Activated naive CD8-positive, alpha-beta T cell treated with anti-CD3 and anti-CD28 coated beads, Interleukin-2, amount 50 U/mL, for 16 hours (primary cell): ENCODE measurements at regions not wholly inside any gene's neighbourhood (a gene's known extent, or its start where the extent isn't known, plus 50 kb on each side); places are given as distances from the start of the nearest gene placed in this dataset.

ENCODE experiments used
- DNase-seq: peaks from one replicate; pipeline ENCODE4 v3.0.0-alpha.2; 2020; ENCODE audit warnings: low read depth, low spot score

DNA sequence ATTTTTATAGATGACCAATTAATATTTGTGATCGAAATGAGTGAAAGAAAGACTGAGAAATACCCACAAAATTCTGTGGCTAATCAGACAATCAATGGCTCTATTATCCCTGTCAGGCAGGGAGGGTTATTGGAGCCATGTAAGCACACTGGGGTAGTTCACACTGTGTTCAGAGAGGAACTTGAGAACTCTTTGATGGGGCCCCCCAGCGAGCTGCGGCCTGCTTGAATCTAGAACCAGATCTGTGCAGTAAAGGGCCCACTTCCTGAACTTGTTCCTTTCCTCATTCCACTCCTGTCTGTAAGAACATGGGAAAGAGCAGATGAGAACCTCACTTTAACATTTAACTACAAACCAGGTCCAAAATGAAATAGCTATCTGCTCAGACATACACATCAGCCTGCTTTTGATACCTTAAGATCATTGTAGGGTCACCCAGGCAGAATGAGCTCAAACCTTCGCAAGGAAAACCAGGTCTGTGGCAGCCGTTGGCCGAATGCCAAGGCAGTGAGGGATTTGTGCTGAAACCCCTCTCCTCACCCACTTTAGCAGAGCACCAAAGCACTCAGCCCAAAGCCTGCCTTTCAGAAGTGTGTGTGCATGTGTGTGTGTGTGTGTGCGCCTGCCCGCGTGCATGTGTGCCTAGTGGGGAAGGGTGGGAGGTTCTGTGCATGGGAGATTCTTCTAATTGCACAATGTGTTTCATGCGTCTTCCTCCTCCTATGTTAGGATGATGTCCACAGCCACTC is 365.6 kb upstream of the MGMT start:
- DNase-seq: no peak

DNA sequence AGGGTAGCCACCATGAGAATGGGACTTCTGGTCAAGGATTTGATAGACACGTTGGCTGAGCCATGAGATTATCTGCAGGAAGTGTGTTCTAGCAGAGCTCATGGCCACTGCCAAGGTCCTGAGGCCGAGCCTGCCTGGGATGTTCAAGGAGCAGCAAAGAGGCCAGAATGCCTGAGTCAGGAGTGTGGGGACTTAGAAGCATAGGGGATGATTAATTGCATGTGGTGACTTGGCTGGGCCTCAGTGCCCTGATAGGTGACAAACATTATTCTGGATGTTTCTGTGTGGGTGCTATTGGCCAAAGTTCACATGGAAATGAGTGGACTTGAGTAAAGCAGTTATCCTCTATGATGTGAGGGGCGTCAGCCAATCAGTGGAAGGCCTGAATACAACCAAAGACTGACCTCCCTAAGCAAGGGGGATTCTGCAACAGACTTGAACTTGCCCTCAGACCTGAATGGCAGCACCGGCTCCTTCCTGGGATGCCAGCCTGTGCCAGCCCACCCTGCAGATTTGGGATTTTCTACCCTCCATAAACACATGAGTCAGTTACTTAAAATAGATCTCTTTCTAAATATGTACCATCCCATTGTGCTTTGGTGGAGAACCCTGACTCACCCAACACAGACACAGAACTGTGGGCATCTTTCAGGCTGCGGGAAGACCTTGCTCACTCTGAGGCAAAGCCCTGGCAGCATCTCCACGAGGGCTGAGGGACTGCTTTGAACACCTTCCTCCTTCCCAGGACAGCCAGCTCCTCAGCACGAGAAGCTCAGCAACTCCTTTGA is 363.9 kb upstream of the MGMT start:
- DNase-seq: no peak

DNA sequence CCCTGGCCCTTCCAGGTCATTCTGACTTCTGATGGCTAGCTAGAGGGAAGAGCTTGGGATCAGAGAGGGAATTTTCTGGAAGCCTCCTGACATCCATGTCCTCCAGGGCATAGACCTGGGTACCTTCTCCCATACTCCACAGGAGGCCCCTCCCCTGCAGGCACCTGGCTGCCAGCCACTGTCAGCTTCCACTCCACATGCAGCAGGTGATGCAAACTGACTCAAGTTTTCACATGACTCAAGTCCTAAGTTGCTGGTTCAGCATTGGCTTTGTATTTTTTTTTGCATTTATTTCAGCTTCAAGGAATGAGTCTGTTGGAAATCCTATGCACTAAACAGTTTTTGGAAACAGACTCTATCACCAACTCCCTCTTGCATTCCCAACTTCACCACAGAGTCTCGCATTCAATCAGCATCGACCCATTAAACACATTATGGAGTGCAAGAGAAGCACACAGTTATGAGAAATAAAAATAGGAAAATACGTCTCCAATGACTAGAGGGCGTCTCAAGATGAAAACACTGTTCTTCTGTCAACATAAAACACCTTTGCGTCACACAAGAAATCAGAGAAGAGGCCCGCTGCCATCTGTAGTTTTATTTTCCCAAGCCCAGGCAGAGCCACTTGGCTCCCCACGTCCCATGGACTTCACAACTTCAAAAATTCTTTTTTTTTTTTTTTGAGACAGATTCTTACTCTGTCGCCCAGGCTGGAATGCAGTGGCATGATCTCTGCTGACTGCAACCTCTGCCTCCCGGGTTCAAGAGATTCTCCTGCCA is 362.6 kb upstream of the MGMT start:
- DNase-seq: no peak

DNA sequence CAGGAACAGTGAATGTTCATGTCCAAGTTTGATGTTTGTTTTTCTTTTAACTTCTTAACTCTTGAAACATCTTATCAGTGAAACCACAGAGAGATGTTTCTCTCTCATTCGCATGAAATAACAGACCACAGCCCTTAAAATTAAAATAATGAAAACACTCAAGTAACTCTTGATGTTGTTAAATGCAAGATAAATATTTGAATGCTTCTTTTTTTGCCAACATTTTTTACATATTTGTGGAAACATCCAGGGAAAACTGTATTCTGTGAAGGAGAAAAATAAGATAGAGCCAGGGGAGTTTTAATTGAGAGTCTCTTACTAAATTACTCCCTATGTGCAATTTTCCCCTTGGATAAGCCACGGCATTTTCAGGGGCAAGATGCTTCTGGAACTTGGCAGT is 361.8 kb upstream of the MGMT start:
- DNase-seq: no peak

DNA sequence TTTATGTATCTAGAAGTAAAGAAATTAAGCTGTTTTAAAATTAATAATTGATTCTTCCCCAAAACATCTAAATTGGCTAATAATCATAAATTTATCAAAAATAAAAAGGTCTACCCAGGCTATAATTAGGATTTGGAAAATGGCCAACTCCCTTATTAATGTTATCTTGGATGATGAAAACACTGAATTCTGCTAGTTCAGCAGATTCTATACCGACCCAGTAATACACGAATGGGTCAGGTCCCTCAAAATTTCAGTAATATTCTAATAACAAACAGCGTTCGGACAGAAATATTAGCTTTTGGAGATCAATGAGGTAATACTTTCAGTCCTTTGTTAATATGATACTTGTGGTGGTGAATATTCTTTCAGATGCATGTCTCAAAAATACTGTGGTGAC is 360.7 kb upstream of the MGMT start:
- DNase-seq: no peak

DNA sequence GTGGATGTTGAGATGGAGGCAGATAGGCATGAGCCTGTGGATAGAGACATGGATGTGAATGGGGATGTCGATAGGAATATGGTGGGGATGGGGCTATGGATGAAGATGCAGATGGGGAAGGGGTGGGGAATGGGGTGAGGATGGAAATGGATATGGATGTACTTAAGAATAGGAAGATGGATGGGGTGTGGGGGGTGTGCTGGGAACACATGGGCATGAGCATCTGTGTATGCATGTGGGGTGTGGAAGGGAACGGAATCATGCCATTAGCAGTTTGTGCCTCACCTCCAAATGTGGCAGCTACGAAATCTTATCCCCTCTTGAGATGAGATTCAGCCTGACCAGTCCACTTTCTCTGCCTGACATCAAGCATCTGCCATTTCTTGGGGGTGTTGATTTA is 359.5 kb upstream of the MGMT start:
- no peak for DNase-seq

DNA sequence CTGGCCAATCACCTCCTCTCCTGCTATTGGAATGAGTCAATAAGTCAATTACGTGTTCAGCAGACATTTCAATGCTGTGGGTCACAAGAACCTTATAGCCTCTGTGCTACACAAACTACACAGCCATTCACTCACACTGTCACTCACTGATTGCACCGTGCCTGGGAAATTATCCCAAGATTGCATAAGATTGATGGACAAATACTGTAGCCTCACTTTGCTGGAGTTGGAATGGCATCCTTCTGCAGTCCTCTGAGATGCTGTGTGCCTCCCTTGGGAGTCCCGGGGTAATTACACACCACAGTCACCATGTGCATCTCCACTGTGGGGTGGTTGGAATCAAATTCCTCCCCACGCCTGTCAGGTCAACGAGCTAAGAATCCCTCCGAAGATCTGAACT is 358.7 kb upstream of the MGMT start:
- DNase-seq: no peak

DNA sequence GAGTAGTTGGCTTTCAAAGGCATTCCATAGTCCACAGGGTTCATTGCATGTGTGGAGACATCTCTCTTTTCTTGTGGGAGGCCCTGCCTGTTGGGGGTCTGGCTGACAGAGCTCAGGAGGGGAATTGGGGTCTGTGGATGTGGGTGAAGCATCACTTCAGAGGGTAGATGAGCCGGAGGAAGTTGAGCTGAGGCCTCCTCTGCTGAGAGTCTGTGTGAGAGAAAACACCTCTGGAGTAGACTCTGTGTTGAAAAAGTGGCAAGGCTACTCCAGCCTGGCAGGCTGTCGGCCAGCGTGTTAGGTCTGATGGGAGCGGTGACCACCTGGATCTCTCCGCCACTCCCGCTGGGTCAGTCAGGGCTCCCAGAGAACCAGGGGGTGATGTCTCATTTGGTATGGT is 358.0 kb upstream of the MGMT start:
- DNase-seq: no peak

DNA sequence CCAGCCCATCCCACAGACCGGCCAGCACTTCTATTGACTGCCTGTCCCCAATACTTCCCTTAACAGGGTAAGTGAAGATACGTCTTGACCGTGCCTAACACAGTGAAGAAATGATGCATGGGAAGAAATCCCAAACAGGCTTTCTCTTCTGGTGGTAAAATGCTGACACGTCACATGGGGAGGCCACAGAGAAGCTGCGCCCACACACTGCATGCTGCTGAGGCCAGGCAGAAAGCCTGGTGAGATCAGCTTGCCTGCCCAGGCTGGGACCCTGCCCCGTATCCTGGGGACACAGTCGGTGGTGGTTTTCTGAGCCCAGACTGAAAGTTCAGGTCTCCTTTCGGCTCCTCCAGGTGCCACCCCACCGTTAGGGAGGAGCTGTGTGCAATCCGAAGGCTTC is 356.3 kb upstream of the MGMT start:
- no peak for DNase-seq

DNA sequence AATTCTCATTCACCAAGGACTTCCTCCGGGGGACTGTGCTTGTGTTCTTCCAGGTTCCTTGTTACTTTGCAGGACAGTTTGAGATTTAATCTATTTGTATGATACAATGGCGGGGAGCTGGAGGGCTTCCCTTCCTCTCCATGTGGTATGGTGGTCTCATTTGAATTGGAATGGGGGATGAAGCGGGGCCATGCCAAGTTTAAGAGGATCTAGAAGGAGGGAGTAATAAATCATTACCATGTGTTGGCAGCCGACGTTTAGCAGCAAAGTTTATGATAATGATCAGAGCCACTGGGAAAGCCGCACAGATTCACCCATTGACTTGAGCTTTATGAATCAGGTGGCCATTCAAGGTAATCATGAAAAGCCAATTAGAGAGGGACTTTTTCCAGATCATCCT is 355.1 kb upstream of the MGMT start:
- no peak for DNase-seq

DNA sequence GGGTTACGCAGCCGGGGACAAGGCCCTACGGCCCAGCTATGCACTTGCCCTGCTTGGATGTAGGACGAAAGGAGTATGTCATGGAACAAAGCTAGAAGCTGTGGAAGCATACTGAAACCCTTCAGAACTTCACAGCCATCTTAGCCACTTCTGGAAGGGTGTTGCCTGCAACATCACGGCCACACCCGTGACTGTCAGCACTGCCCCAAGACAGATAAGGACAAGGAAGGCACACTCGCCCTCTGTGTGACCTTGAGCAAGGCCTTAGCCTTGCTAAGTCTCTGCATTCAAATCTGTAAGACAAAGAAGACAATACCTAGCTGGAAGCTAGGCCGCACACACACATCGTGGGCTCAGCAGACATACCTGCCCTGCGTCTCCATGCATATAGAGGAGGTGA is 352.5 kb upstream of the MGMT start:
- DNase-seq: no peak

DNA sequence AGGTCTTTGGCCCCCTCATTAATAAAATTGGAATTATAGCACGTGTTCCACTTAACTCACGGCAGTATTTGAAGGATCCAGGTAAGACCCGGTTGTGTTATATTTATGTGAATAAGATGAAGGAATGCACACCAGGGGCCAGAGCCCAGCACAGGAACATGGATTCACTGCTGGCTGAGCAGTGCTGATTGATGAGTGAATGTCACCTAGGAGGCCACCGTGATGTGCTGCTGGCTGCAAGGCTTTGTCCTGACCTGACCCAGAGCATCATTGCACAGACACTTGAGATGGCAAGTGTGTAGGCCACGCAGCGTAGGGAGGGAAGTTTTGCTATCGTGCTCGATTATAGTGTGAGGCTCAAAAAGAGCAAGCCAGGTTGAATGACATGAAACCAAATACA is 350.7 kb upstream of the MGMT start:
- no peak for DNase-seq

DNA sequence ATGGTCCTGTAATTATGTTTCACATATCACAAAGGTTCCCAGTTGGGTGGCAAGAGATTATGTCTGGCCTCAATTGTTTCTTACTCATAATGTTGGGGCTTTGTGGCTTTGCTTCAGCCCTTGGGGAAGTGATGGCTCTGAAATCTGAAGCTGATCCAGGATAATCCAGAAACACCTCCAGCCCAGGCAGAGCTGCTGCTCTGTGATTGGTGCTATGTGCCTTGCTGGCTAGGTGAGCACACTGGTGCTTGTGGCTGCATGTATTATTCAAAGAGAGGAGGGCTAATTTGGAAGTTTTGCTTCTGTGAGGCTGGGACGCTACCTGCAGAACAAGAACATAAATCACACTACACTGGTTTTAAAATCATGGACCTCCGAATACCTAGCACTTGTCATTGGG is 346.6 kb upstream of the MGMT start:
- no peak for DNase-seq

DNA sequence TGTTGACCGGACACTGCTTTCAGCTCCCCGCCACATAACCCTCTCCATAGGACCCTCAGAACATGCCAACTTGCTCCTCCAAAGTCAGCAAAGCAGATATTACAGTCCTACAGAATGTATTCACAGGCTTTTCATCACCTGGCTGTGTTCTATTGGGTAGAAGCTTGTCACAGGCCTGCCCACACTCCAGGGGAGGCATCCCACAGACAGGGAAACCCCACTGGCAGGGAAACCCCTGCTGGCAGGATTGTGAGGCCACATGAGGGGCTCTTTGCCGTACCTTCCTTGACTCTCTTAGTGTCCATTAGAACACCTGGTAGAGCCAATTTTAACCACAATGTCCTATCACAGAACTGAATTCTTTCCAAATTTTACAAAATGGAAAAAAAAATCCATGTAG is 344.2 kb upstream of the MGMT start:
- DNase-seq: no peak

DNA sequence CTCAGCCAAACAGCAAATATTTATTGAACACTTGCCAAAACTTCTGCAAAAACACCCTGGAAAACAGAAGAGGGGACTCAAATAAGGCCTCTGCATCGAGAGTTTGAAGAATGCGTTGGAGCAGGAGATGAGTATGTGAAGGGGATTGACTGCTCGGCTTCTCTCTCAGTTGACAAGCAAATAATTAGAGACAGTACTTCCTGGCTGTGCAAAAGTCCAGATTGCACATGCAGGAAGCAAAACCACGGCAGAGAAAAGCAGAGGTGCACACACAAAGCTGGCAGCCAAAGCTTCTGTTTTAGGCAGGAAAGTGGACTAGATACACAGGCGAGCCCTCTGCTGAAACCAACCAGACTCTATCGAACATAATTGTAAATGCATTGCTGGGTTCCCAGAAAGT is 343.6 kb upstream of the MGMT start:
- DNase-seq: no peak

DNA sequence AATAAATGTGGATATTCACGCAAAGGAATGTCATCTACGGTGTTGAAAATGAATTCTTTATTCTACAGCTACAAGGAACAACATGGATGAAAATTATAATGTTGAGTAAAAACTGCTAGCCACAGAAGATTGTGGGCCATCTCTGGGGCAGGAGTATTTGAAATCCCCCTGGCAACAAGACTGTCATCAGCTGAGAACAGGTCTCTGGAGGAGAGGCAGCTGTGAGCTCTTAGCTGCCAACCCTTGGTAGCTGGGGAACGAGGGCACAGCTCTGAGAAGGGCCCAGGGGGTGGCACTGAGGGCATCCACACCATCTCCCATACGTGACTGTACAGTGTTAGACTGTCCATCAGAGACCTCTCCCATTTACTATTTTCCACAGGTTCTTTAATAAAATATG is 340.1 kb upstream of the MGMT start:
- DNase-seq: no peak

DNA sequence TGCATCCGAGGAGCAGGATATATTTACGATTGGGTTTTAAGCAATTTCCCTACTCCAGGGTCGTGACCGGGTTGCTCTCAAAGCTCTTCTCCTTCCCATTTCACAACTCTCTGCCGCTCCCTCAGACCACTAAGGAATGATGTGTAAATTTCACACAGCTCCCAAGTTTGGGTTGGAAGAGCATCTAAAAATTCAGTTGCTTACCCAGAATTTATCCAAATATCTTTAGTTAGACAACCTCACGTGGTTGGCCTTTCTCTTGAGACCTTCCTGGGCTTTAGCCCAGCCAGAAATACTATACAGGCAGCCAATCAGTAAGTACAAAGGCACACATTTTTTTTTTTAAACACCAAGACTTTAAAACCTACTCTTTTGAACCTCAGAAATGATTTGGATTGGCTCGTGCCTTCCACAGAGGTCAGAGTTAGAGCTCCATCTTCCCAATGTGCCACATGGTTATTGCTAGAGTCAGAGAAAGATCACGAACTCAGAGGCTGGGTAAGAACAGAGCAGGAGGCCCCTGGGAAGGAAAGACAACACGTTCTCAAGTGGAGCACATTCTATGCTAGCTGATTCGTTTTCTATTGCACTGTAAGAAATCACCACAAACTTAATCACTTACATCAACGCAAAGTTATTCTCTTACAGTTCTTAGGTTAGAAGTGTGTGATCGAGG is 335.4 kb upstream of the MGMT start:
- DNase-seq: no peak

DNA sequence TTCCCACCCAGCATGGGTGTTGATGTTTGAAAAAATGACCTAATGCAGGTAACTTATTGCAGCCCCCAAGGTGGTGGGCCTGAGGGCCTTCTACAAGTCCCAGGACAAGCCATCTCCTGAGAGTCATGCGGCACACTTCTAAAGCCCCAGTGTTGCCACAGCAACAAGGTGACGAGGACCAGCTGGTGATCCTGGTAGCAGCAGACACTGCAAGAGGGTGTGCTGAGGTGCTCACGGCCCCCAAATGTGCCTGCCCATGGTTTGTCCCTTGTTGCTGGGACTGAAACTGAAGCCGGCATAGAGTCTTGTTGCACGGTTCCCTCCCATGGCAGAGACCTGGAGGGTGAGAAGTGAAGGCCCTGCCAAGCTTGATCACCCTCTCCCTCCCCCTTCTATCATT is 333.2 kb upstream of the MGMT start:
- DNase-seq: no peak

DNA sequence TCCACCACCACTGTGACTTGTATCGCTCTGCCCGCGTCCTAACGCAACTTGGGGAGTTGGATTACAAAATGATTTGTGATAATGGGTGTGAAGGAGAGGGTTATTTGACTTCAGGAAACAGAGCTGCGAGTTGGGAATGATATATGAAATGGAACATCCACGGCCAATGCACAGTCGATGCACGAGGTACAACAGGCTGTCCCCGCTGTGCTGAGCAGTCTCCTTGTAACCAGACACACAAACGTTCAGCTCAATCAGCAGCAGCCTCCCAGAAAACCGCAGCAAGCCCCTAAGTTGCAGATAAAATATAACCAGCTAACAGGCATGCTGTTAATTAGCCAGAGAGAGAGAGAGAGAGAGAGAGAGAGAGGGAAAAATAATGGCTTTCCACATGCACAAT is 332.7 kb upstream of the MGMT start:
- DNase-seq: no peak

DNA sequence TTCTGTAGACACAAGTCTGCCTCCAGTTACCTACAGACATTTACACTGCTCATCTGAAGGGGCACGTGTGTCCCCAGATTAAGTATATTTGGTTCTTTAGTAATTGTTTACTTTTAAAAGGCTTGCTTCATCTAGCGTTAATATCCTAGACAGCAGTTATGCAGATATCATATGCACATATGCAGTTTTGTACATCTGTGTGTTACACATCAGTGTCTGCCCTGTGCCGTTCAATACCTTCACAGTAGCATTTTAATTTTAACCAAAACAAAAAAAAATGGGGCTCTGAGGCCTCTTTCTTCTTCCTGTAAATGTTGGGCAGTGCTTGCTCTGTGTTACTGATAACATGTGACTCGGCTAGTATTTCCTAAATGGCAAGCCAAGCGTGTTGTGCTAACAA is 331.4 kb upstream of the MGMT start:
- DNase-seq: no peak

DNA sequence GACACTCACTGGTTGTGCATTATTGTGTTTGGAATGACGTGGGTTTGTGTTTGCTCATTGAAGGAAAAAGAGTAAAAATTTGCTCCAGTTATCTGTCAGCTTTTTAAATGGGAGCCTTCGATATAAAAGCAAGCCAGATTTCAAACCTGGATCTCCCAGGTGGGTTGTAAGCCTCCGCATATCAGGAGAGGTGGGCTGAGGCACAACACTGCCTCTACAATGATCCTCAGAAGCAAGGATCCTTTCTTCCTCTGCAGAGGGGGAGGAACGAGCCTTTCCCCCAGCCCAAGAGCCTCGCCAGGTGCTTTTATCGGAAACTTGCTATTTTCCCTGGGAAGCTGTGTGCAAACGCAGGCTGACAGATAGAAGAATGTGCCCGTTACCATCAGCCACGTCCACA is 331.0 kb upstream of the MGMT start:
- DNase-seq: no peak

DNA sequence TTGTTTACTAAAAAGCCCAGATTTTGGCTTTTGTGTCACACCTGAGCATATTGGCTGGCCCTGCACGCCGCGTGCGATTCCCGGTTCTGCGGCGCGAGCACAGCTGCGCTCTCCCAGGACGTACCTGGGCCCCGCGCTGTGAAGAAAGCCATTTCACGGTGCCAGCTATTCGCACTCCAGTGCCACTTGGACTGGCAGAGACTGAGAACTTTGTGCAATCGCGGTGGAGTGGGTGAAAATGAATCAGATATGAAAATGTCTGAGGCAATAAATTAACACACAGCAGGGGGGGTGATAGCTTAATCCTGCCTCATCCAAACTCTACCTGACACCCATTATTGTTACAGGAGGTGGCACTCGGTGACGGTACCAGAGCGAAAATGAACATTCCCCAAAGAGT is 330.1 kb upstream of the MGMT start:
- DNase-seq: no peak
